HUES6 (cell line): ENCODE measurements at regions not wholly inside any gene's neighbourhood (a gene's known extent, or its start where the extent isn't known, plus 50 kb on each side); places are given as distances from the start of the nearest gene placed in this dataset.

ENCODE experiments used
- H3K27ac ChIP-seq: 2 replicates; pipeline ENCODE4 v1.7.0; 2013; ENCODE audit warnings: low read depth, mild to moderate bottlenecking, low read length, inconsistent platforms
- H3K27me3 ChIP-seq: 2 replicates; pipeline ENCODE4 v1.6.1; 2013; ENCODE audit warnings: low read length; ENCODE audit not compliant: control insufficient read depth, insufficient read depth
- H3K36me3 ChIP-seq: 2 replicates; pipeline ENCODE4 v1.6.1; 2013; ENCODE audit warnings: low read length; ENCODE audit not compliant: control insufficient read depth, insufficient read depth
- H3K4me1 ChIP-seq: 2 replicates; pipeline ENCODE4 v1.6.1; 2013; ENCODE audit warnings: low read length; ENCODE audit not compliant: control insufficient read depth, insufficient read depth
- H3K4me3 ChIP-seq: 2 replicates; pipeline ENCODE4 v1.5.1; 2013; ENCODE audit warnings: low read depth, low read length
- H3K9ac ChIP-seq: one replicate; pipeline ENCODE4 v1.6.1; 2013; ENCODE audit warnings: mild to moderate bottlenecking, low read length
- H3K9me3 ChIP-seq: 2 replicates; pipeline ENCODE4 v1.6.1; 2013; ENCODE audit warnings: low read depth, low read length; ENCODE audit not compliant: control insufficient read depth, insufficient read depth

GRCh38 chr11:39462506-39462905 is 1996.9 kb downstream of the LRRC4C start:
- H3K9ac ChIP-seq = no peak overlapping the region
- H3K27me3 ChIP-seq = no peaks in the 10 kb centered on the region
- H3K36me3 ChIP-seq = no peaks in the 10 kb centered on the region
- no peak overlapping the region for H3K4me3 ChIP-seq
- no peaks in the 10 kb centered on the region for H3K4me1 ChIP-seq
- H3K9me3 ChIP-seq = no peaks in the 10 kb centered on the region
- H3K27ac ChIP-seq = no peak overlapping the region

GRCh38 chr11:39461066-39461465 is 1998.4 kb downstream of the LRRC4C start:
- Histone ChIP-seq H3K36me3 (no peaks in the 10 kb centered on the region), H3K9ac (no peak overlapping the region), H3K4me3 (no peak overlapping the region), H3K27ac (no peak overlapping the region), H3K27me3 (no peaks in the 10 kb centered on the region), H3K4me1 (no peaks in the 10 kb centered on the region), H3K9me3 (no peaks in the 10 kb centered on the region)

GRCh38 chr11:39459606-39460005 is 1999.8 kb downstream of the LRRC4C start:
- no peaks in the 10 kb centered on the region for H3K9me3 ChIP-seq
- no peak overlapping the region for H3K9ac ChIP-seq
- no peaks in the 10 kb centered on the region for H3K27me3 ChIP-seq
- no peak overlapping the region for H3K4me3 ChIP-seq
- H3K36me3 ChIP-seq = no peaks in the 10 kb centered on the region
- no peak overlapping the region for H3K27ac ChIP-seq
- H3K4me1 ChIP-seq = no peaks in the 10 kb centered on the region

GRCh38 chr11:39458481-39458880 is 2001.0 kb downstream of the LRRC4C start:
- no peak overlapping the region for H3K4me3 ChIP-seq
- no peak overlapping the region for H3K9ac ChIP-seq
- no peaks in the 10 kb centered on the region for H3K27me3 ChIP-seq
- H3K9me3 ChIP-seq = no peaks in the 10 kb centered on the region
- no peak overlapping the region for H3K27ac ChIP-seq
- no peaks in the 10 kb centered on the region for H3K36me3 ChIP-seq
- no peaks in the 10 kb centered on the region for H3K4me1 ChIP-seq

GRCh38 chr11:39443424-39444022 is 2015.9 kb downstream of the LRRC4C start:
- Histone ChIP-seq H3K36me3 (no peaks in the 10 kb centered on the region), H3K4me1 (no peaks in the 10 kb centered on the region), H3K27ac (no peak overlapping the region), H3K9ac (no peak overlapping the region), H3K9me3 (peaks cover 3% of the 10 kb centered on the region; the same call in 1 of the 2 replicates), H3K4me3 (no peak overlapping the region), H3K27me3 (no peaks in the 10 kb centered on the region)

GRCh38 chr11:39442177-39442576 is 2017.3 kb downstream of the LRRC4C start:
- Histone ChIP-seq H3K27ac (no peak overlapping the region), H3K27me3 (no peaks in the 10 kb centered on the region), H3K4me1 (peaks cover 5% of the 10 kb centered on the region; the same call in 1 of the 2 replicates), H3K4me3 (no peak overlapping the region), H3K9me3 (peaks cover 3% of the 10 kb centered on the region; the same call in 1 of the 2 replicates), H3K36me3 (no peaks in the 10 kb centered on the region), H3K9ac (no peak overlapping the region)

- H3K4me3 ChIP-seq = no peak overlapping the region
Observed at GRCh38 chr11:39435641-39436040, 2023.8 kb downstream of the LRRC4C start.

GRCh38 chr11:39434466-39434865 is 2025.0 kb downstream of the LRRC4C start:
- Histone ChIP-seq H3K36me3 (no peaks in the 10 kb centered on the region), H3K4me3 (no peak overlapping the region), H3K9me3 (no peaks in the 10 kb centered on the region), H3K27me3 (no peaks in the 10 kb centered on the region), H3K9ac (no peak overlapping the region), H3K4me1 (peaks cover 5% of the 10 kb centered on the region; the same call in 1 of the 2 replicates), H3K27ac (no peak overlapping the region)

More at GRCh38 chr11:39435641-39436040, 2023.8 kb downstream of the LRRC4C start:
- Histone ChIP-seq H3K36me3 (no peaks in the 10 kb centered on the region), H3K9me3 (no peaks in the 10 kb centered on the region), H3K27ac (no peak overlapping the region), H3K27me3 (no peaks in the 10 kb centered on the region), H3K4me1 (peaks cover 5% of the 10 kb centered on the region; the same call in 1 of the 2 replicates), H3K9ac (no peak overlapping the region)

GRCh38 chr11:39432929-39433328 is 2026.5 kb downstream of the LRRC4C start:
- no peaks in the 10 kb centered on the region for H3K9me3 ChIP-seq
- no peak overlapping the region for H3K4me3 ChIP-seq
- peaks cover 5% of the 10 kb centered on the region; the same call in 1 of the 2 replicates for H3K4me1 ChIP-seq
- no peak overlapping the region for H3K9ac ChIP-seq
- no peaks in the 10 kb centered on the region for H3K27me3 ChIP-seq
- no peaks in the 10 kb centered on the region for H3K36me3 ChIP-seq
- no peak overlapping the region for H3K27ac ChIP-seq

GRCh38 chr11:39425226-39425625 is 2034.2 kb downstream of the LRRC4C start:
- H3K9ac ChIP-seq = no peak overlapping the region
- H3K27me3 ChIP-seq = no peaks in the 10 kb centered on the region
- no peak overlapping the region for H3K4me3 ChIP-seq
- H3K36me3 ChIP-seq = no peaks in the 10 kb centered on the region
- no peaks in the 10 kb centered on the region for H3K4me1 ChIP-seq
- H3K9me3 ChIP-seq = no peaks in the 10 kb centered on the region
- no peak overlapping the region for H3K27ac ChIP-seq

GRCh38 chr11:39412117-39412516 is 2047.3 kb downstream of the LRRC4C start:
- H3K4me3 ChIP-seq = no peak overlapping the region
- no peaks in the 10 kb centered on the region for H3K27me3 ChIP-seq
- H3K9me3 ChIP-seq = 0 out of 2 replicates have a peak, but pooled peaks cover 5% of the 10 kb centered on the region
- H3K9ac ChIP-seq = no peak overlapping the region
- no peaks in the 10 kb centered on the region for H3K36me3 ChIP-seq
- H3K27ac ChIP-seq = no peak overlapping the region
- no peaks in the 10 kb centered on the region for H3K4me1 ChIP-seq
